Adrenal gland (tissue), 9 donors: ENCODE measurements at regions not wholly inside any gene's neighbourhood (a gene's known extent, or its start where the extent isn't known, plus 50 kb on each side); places are given as distances from the start of the nearest gene placed in this dataset.
A peak's percentile ranks its signal among the peaks of the same experiment; 100 is the strongest.

Experiments used
- DNase-seq, 7 donors: peaks; one replicate each; pipeline ENCODE4 v3.0.0-alpha.2; 2019 to 2020
- H3K27ac ChIP-seq, 5 donors: fragments of 200-600 bp; sonication (generic) in 4 of 5; 1 replicate in 3 of 5; 2 replicates in 2 of 5; pipeline versions ENCODE4 v1.5.1 to v1.8.0; 2016 to 2020; ENCODE audit warnings: mild to moderate bottlenecking in 1 of 5
- H3K27me3 ChIP-seq: fragments of 200-600 bp; 2 replicates; pipeline ENCODE4 v1.8.0; 2021
- H3K36me3 ChIP-seq, 2 donors: fragments of 200-600 bp; replicated peaks in 1 of 2; 1 replicate in 1 of 2; 2 replicates in 1 of 2; pipeline versions ENCODE4 v1.5.1 to v1.8.0; 2018 to 2022
- H3K4me1 ChIP-seq, 2 donors: fragments of 200-600 bp; replicated peaks in 1 of 2; 1 replicate in 1 of 2; 2 replicates in 1 of 2; pipeline versions ENCODE4 v1.5.1 to v1.8.0; 2018 to 2021
- H3K4me3 ChIP-seq, 4 donors: fragments of 200-600 bp; sonication (generic) in 3 of 4; one replicate each; pipeline ENCODE4 v1.5.1; 2016 to 2018
- H3K9me3 ChIP-seq, 3 donors: fragments of 200-600 bp; sonication (generic) in 1 of 3; replicated peaks in 1 of 3; 1 replicate in 2 of 3; 2 replicates in 1 of 3; pipeline versions ENCODE4 v1.5.1 to v1.8.0; 2016 to 2021
- POLR2A ChIP-seq, 2 donors: fragments of 450-650 bp; IDR thresholded peaks; one replicate each; pipeline ENCODE4 v1.6.1; 2017; ENCODE audit warnings: antibody characterized with exemption in 2 of 2, mild to moderate bottlenecking in 2 of 2, moderate library complexity in 1 of 2
- WGBS, 4 donors: extraction: QIAGEN DNeasy Blood & Tissue Kit in 2 of 4; methylation state at CpG; one replicate each; pipeline versions ENCODE4 v1.1.5 to v1.1.7; 2013 to 2017; 5-methylcytosine and 5-hydroxymethylcytosine counted together
- intact Hi-C, 2 donors: fragments of 100-400 bp; cut with DNase I; formaldehyde crosslinking; loops; one replicate each; pipeline versions ENCODE4 v1.14.1 to v1.15.0; 2022 to 2023
- TF ChIP-seq, protein P1 (sequence below), 6 experiments: fragments of 450-650 bp in 4 of 6; fragments of 200-600 bp in 2 of 6; sonication (generic) in 1 of 6; IDR thresholded peaks; 1 replicate in 5 of 6; 2 replicates in 1 of 6; pipeline versions ENCODE4 v1.5.1 to v1.8.0; 2016 to 2021; ENCODE audit warnings: antibody characterized with exemption in 6 of 6, mild to moderate bottlenecking in 2 of 6, moderate library complexity in 1 of 6
- donor health status: healthy with polysubstance abuse.
- donor health status: Bipolar disorder and iron deficiency.
- donor health status: DM: yes; HTN: yes; CAD: no.
- donor health status: DM: no; HTN: no; CAD: no.
- donor health status: DM: no; HTN: no; CAD: no.

DNA sequence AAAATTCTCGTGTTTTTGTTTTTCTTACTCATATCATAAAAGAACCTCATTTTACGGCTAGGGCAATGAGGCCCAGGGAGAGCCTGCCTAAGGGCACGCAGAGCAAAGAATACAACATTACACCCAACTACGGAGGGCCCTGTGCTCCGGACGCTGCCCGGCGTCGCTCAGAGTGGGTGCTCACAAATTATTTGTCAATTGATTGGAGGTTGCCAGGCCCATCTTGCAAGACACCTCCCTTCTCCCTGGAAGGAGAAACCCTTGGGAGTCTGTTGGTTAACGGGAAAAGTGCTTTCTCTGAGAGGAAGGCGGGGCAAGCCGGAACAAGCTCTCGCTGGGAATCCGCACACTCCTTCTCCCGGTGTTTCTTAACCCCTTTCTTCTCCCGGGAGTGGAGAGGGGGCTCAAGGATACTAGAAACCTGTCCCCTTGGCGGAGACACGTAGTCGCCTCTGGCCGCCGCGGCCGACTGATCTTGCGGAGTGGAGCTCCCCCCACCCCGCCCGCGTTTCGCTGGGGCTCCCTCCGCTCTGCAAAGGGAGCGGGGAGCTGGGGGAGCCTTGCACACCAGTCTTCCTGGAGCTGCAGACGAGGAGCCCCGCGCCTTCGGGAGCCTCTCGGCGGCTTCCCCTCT, 599.3 kb upstream of the SGCD start:
- WGBS, 4 donors = 3 to 14% (median 7%) methylated on average over 10 to 36 of the region's 36 CpGs
- Histone ChIP-seq H3K4me3 (peak overlapping the region in 1 of 4 donors; percentile 42), H3K27me3 (peaks cover 28% of the 10 kb centered on the region), H3K27ac (no peak overlapping the region), H3K4me1 (no peaks in the 10 kb centered on the region), H3K36me3 (no peaks in the 10 kb centered on the region), H3K9me3 (no peaks in the 10 kb centered on the region)
- DNase-seq = no peak
- TF ChIP-seq, protein P1, sequence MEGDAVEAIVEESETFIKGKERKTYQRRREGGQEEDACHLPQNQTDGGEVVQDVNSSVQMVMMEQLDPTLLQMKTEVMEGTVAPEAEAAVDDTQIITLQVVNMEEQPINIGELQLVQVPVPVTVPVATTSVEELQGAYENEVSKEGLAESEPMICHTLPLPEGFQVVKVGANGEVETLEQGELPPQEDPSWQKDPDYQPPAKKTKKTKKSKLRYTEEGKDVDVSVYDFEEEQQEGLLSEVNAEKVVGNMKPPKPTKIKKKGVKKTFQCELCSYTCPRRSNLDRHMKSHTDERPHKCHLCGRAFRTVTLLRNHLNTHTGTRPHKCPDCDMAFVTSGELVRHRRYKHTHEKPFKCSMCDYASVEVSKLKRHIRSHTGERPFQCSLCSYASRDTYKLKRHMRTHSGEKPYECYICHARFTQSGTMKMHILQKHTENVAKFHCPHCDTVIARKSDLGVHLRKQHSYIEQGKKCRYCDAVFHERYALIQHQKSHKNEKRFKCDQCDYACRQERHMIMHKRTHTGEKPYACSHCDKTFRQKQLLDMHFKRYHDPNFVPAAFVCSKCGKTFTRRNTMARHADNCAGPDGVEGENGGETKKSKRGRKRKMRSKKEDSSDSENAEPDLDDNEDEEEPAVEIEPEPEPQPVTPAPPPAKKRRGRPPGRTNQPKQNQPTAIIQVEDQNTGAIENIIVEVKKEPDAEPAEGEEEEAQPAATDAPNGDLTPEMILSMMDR (IDR thresholded peaks at IDR 0.05) = no peak
- no peak for TF ChIP-seq POLR2A (IDR thresholded peaks at IDR 0.05)
- intact Hi-C loops = no loop called here

DNA sequence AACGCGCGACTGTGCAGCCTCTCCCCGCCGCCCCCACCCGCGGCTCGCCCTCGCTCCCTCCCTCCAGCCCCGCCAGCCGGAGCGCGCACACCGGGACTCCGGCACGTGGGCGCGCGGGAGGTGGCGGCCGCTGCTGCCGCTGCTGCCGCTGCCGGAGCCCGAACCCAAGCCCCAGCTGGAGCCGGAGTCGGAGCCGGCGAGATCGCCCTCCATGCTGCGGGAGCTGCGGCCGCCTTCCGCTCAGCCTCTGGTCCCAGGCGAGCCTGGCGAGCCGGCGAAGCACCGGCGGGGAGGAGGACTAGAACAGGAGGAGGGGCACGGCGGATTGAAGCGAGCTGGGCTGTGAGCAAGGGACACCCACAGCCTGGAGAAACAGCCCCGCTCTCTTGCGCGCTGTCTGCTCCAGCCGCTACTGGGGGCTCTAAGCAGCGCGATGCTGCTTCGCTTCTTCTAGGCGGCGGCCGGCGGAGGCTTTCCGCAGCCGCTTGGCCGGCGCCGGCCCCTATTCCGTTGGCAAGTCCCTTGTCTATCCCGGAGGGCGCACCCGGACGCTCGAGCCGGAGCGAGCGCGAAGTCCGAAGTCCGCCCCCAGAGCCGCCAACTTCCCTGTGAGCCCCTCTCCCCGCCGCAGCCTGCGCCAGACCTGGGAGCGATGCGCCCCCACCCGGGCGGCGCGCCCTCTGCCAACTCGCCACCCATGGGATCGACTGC, 598.7 kb upstream of the SGCD start:
- WGBS, 4 donors = 0 to 1% methylated on average over 83 of the region's 83 CpGs; no CpG with 5 or more reads in 2 of the 4 donors
- peak; percentile 22 to 67 (median 35) for DNase-seq

DNA sequence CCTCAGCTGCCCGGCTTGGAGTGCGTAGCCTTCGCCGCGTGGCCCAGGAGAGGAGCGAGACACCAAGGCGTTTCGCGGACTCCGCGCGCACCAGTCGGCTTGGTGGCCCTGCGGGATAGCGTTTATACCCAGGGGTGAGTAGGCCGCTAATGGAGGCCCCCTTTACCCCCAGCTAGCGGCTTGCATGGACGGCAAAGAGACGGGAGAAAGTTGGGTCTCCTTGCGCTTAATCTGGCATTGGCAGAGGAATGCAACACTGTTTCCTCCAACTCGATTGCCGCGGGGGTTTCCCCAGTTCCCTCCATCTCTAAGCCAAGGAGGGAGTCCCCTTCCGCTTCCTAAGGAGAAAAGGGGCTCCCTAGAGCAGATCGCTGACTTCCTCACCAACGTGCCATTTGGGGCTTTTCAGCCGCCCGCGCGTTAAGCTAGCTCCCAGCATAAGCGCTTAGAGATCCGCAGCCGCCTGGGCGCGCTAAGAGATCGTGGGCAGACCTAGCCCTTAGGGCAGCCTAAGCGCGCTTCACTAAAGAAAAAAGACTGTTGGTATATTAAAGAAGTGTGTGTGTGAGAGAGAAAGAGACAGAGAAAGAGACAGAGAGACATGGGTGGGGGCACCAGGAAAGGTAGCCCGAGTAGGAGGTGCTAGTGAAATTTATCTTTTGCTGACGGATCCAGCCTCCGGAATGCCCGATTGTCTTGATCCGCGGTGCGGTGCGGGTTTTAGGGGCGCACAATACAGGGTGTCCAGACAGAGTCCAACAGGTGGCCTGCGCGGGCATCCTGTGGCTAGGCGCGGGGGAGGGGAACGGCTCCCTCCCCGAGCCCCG, 597.9 kb upstream of the SGCD start:
- 1 to 4% (median 3%) methylated on average over 34 to 54 of the region's 54 CpGs for WGBS, 4 donors
- DNase-seq = no peak
- no peaks in the 10 kb centered on the region for H3K4me1 ChIP-seq
- intact Hi-C loops = no loop called here
- peaks cover 28% of the 10 kb centered on the region for H3K27me3 ChIP-seq
- no peaks in the 10 kb centered on the region for H3K36me3 ChIP-seq
- no peaks in the 10 kb centered on the region for H3K9me3 ChIP-seq
- TF ChIP-seq, protein P1 (IDR thresholded peaks at IDR 0.05) = no peak
- TF ChIP-seq POLR2A (IDR thresholded peaks at IDR 0.05) = no peak
- peak overlapping the region in 1 of 4 donors; percentile 42 for H3K4me3 ChIP-seq
- H3K27ac ChIP-seq = peak overlapping the region in 1 of 5 donors; percentile 26

More for the DNA sequence above, 598.7 kb upstream of the SGCD start:
- H3K4me3 ChIP-seq = peak overlapping the region in 1 of 4 donors; percentile 42
- H3K9me3 ChIP-seq = no peaks in the 10 kb centered on the region
- peak overlapping the region in 1 of 5 donors; percentile 26 for H3K27ac ChIP-seq
- TF ChIP-seq, protein P1 (IDR thresholded peaks at IDR 0.05) = no peak
- TF ChIP-seq POLR2A (IDR thresholded peaks at IDR 0.05) = no peak
- intact Hi-C loops = no loop called here
- peaks cover 28% of the 10 kb centered on the region for H3K27me3 ChIP-seq
- H3K4me1 ChIP-seq = no peaks in the 10 kb centered on the region
- H3K36me3 ChIP-seq = no peaks in the 10 kb centered on the region

DNA sequence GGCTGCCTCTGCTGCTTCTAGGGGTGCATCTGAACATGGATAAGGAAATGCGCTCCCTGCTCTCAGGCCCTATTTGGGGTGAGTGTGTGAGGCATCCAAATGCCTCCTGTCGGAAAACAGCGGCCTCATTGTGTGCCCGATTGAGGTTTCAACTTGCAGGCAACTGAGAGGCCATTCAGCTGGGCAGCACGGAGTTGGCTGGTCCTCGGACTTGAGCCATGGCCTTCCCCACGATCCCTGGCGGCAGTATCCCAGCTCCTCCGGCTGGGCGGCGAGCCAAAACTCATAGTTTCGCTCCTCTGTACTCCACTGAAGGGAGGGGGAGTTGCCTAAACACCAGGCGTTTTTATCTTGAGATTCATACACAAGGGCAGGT, 597.3 kb upstream of the SGCD start:
- no peaks in the 10 kb centered on the region for H3K9me3 ChIP-seq
- H3K36me3 ChIP-seq = no peaks in the 10 kb centered on the region
- 3 to 6% (median 3%) methylated on average over 10 to 13 of the region's 13 CpGs for WGBS, 4 donors
- TF ChIP-seq POLR2A (IDR thresholded peaks at IDR 0.05) = no peak
- TF ChIP-seq, protein P1 (IDR thresholded peaks at IDR 0.05) = no peak
- no peaks in the 10 kb centered on the region for H3K4me1 ChIP-seq
- H3K27me3 ChIP-seq = peaks cover 28% of the 10 kb centered on the region
- H3K4me3 ChIP-seq = no peak overlapping the region
- peak in 4 of 7 donors; percentile 13 to 61 (median 18) for DNase-seq
- intact Hi-C loops = no loop called here
- H3K27ac ChIP-seq = no peak overlapping the region
